HG02884 (cell line): ENCODE measurements at regions not wholly inside any gene's neighbourhood (a gene's known extent, or its start where the extent isn't known, plus 50 kb on each side); places are given as distances from the start of the nearest gene placed in this dataset.
"Not testable (repeated sequence)": the region's sequence is repeated elsewhere in the genome, so short reads cannot be mapped to it uniquely, and the experiment has no call there.

ENCODE experiments used
- ATAC-seq: cut with Tn5 transposase; IDR thresholded peaks from one replicate; pipeline ENCODE4 v1.9.1; 2021; ENCODE audit warnings: mild to moderate bottlenecking, moderate library complexity; ENCODE audit not compliant: unreplicated experiment

GRCh38 chr13:88670509-88670908 is 999.3 kb downstream of the SLITRK5 start:
- no peak for ATAC-seq

DNA sequence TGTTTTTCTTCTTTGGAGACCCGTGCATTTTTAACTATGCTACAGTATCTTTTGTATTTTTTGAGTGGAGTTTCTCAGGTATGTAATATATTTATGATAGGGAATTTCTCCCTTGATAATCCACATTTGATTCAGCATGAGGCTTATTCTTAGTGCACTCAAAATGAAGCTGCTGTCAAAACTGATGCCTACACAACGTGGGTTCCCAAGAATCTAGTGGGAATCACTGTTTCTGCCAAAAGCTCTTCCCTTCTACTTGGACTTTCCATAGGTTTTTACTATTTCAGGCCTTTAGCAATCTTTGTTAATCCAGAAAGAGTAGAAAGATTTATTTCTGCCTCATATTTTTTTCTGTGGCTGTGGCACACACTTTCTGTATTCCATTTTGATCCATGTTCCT is 1003.7 kb downstream of the SLITRK5 start:
- ATAC-seq, result no peak

GRCh38 chr13:88675347-88675996 is 1004.3 kb downstream of the SLITRK5 start:
- no peak for ATAC-seq

GRCh38 chr13:88676016-88676415 is 1004.8 kb downstream of the SLITRK5 start:
- ATAC-seq, result no peak

- ATAC-seq, result no peak
Measured at GRCh38 chr13:88685459-88685858, 1014.3 kb downstream of the SLITRK5 start.

DNA sequence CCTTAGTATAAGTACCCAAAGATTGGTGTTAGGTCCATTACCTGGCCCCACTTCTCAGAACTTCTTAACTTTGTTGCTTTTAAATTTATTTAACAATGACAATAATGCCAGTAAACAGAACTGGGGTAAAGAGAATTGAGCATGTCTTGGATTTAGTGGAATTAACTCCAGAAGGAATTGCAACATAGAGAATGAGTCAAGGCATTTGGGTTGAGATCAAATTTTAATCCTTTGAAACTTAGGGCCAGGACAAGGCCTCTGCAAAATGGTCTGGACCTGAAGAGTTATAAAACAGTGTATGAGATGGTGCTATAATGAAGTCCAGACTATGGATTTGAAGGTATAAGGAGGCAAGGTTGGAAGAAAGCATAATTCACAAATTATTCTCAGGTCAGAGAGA is 1030.4 kb downstream of the SLITRK5 start:
- ATAC-seq, result no peak

DNA sequence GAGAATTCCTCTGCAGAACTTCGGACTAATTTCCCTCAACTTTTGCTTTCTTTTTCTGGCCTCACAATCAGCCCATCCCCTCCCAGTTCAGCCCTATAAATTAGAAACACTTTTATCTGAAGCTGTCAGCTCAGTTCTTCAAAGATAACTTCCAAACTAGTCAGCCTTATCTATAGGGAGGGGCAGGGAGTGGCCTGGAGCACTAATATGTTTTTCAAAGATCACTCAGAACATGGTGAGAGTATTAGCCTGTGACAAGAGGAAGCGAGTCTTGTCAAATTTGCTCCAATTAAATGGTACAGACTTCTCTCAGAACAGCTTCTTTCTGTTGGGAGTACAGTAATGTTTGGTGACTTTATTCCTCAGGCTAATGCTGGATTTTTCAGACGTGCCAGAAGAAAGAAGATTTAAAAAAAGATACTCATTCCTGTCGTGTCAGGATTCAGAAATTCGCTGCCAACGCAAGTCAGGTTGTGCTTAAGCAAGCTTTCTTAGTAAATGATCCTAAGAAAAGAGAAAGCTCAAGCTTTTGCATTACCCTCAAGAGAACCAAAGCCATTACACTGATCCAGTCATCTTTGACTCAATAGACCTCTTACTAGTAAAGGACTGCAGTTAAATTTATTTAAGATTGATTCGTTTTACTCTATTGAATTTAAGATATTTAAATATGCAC is 1033.6 kb downstream of the SLITRK5 start:
- ATAC-seq, result no peak

DNA sequence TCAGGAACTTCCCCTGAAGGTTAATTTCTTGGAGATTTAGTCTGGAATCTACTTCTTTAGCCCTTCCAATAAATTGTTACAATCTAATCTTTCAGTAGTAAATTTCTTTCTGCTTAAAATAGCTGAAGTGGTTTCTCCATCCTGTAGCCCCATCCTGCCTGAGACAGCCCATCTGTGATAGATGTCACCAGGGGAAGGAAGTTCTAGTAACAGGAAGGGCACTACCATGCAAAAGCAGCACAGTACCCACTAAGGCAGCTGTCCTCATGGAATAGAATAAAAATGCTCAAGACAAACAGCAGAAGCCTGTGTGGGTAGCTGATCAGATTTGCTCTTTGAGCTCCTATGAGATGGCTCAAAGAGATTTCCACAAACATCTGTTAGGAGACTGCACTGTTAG is 1036.5 kb downstream of the SLITRK5 start:
- ATAC-seq, result no peak

DNA sequence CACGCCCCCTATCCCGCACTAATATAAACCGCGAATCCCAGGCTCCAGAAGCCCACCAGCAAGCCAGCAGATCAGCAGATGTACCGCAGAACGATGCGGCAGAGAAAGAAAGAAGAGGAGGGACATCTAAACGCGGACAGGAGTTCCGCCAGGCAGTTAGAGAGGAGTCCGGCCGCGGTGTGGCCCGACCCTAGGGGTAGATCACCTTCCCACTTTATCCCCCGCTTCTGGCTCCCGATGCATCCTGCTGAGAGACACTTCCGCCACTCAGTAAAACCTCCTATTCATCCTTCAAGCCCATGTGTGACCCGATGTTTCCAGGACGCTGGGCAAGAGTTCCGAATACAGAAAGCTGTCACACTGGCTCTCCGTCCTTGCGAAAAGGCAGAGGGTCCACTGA is 1046.8 kb downstream of the SLITRK5 start:
- ATAC-seq, result no peak

- no peak for ATAC-seq
Measured at GRCh38 chr13:88718781-88719180, 1047.6 kb downstream of the SLITRK5 start.

DNA sequence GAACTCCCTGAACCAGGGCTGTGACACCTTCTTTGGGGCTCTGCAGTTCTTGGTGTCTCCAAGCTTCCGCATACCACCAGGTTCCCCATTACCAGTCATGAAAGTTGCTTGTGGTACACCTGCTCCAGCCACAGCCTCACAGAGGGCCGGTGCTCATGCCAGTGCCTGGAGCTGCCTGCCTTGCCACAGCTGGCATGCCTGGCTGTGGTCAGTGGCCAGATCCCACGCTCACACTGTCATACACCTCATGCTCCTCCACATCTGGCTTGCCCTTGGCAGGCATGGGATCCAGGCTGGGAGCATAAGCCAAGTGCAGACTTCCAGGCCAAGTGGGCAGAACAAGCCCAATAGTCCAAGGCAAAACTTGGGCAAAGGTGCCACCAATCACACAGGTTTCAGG is 1054.9 kb downstream of the SLITRK5 start:
- ATAC-seq, result no peak

GRCh38 chr13:88727236-88727635 is 1056.1 kb downstream of the SLITRK5 start:
- not testable (repeated sequence) for ATAC-seq

- ATAC-seq, result no peak
Measured at GRCh38 chr13:88729605-88730004, 1058.4 kb downstream of the SLITRK5 start.

- no peak for ATAC-seq
Measured at GRCh38 chr13:88736026-88736425, 1064.9 kb downstream of the SLITRK5 start.

DNA sequence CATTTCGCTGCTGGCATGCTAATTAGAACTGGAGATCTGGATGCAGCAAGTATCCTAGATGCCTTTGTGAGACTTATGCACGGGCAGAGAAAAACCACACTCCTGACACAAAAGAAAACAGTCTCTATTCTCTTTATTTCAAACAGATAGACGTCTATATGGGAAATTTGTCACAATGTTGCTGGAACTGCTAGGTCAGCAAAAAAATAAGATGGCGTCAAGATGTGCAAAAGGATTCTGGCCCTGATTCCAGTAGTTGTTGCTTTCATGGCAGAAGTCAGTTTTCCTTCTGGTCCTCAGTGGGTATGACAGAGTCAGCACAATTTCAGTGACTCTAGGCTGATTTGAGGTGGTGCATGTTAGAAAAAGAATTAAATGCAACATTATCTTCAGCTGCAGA is 1068.0 kb downstream of the SLITRK5 start:
- ATAC-seq, result no peak

- no peak for ATAC-seq
Measured at GRCh38 chr13:88744289-88744688, 1073.1 kb downstream of the SLITRK5 start.

DNA sequence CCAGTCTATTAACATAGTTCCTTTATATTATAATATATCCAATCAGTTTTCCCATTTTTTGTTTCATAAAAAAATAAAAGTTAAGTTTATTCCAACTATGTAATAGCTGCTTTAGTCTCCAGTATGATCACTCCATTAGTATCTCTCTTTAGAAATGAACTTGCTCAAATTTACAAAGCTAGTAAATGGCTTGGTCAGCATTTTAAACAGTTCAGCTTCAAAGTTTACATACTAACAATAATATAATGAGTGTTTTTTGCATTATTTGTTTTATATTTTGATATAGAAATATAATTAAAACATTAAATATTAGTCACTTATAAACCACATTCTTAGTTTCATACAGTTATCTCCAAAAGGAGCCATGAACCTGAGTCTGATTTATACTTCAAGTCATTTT is 1073.8 kb downstream of the SLITRK5 start:
- no peak for ATAC-seq

DNA sequence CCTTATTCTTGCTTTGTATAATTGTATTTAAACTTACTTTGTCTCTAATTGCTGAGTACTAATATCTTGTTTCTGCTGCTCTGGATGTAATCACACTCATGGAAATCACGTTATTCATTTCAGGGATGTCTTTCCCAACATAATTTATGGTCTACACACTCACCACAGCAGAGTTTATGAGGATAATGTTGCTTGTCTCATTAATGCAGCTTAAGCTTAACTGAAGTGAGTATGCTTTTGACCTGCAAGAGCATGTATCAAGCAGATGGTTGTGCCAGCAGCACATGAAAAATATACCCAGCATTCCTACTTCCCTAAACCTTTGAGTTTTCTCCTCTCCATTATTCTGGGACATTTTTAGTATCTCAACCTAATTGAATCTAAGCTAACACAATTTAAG is 1080.9 kb downstream of the SLITRK5 start:
- no peak for ATAC-seq

- ATAC-seq, result no peak
Measured at GRCh38 chr13:88754141-88754540, 1083.0 kb downstream of the SLITRK5 start.

GRCh38 chr13:88761145-88761544 is 1090.0 kb downstream of the SLITRK5 start:
- ATAC-seq, result no peak

DNA sequence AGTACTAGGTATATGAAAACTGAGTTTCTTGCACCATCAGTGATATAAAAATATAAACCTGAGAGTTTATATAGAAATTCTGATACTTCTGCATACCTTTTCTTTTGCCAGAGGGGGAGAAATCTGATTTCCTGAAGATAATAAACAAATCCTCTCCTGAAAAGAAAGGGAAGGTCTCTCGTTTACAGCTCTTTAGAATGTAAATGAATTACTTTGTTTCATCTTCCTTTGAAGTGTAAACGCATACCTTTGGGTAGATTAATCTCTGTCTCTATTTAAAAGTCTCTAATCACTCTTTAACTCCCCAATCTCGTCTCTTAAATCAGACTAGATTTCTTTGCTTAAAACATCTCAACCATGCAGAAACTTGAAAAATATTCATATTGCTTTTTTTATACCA is 1092.9 kb downstream of the SLITRK5 start:
- ATAC-seq, result no peak

GRCh38 chr13:88800505-88800904 is 1129.3 kb downstream of the SLITRK5 start:
- no peak for ATAC-seq

- no peak for ATAC-seq
Measured at GRCh38 chr13:88801361-88801760, 1130.2 kb downstream of the SLITRK5 start.
